ENCODE measurements at regions not wholly inside any gene's neighbourhood (a gene's known extent, or its start where the extent isn't known, plus 50 kb on each side); places are given as distances from the start of the nearest gene placed in this dataset.

GRCh38 chr14:51443195-51444018, 203.4 kb downstream of the TMX1 start:
- H3K27me3 ChIP-seq (ENCODE audit: control insufficient read depth, insufficient read depth, low read length): no peaks in the 10 kb centered on the region
- no peaks in the 10 kb centered on the region for H3K36me3 ChIP-seq (ENCODE audit: control insufficient read depth, insufficient read depth, low read length)
- TF ChIP-seq CTCF (conservative IDR thresholded peaks at IDR 0.05 in 1 of 2, IDR thresholded peaks at IDR 0.05 in 1 of 2; ENCODE audit: low read depth in 1 of 2, low read length in 2 of 2): no peak
- no peak for TF ChIP-seq EZH2 (IDR thresholded peaks at IDR 0.05; ENCODE audit: low read length, missing control alignments)
- peak overlapping the region; percentile 65 for H3K27ac ChIP-seq (ENCODE audit: insufficient read depth, low read length)
- peak overlapping the region; percentile 65 for H3K4me2 ChIP-seq (ENCODE audit: extremely low read depth, insufficient read depth, low read length)
- no peaks in the 10 kb centered on the region for H3K79me2 ChIP-seq (ENCODE audit: control insufficient read depth, insufficient read depth, low read length)
- peak; percentile 67 to 68 for DNase-seq (ENCODE audit: low read depth in 2 of 2)
- H4K20me1 ChIP-seq (ENCODE audit: control insufficient read depth, extremely low read depth, insufficient read depth, low read length): no peaks in the 10 kb centered on the region
- H3K4me3 ChIP-seq (replicated peaks in 1 of 4; ENCODE audit: control extremely low read depth in 1 of 4, insufficient read depth in 1 of 4, low read depth in 3 of 4, low read length in 4 of 4): no peak overlapping the region
- H3K9ac ChIP-seq (ENCODE audit: insufficient read depth, low read length): no peak overlapping the region
- peaks cover 22% of the 10 kb centered on the region for H3K4me1 ChIP-seq (ENCODE audit: control insufficient read depth, extremely low read depth, insufficient read depth, low read length)
- H2AFZ ChIP-seq (ENCODE audit: low read length): no peak overlapping the region
- H3K9me3 ChIP-seq (ENCODE audit: control insufficient read depth, insufficient read depth, low read depth, low read length): no peaks in the 10 kb centered on the region

GRCh38 chr14:51444353-51445000, 204.4 kb downstream of the TMX1 start:
- Histone ChIP-seq H3K4me3 (replicated peaks in 1 of 4; ENCODE audit: control extremely low read depth in 1 of 4, insufficient read depth in 1 of 4, low read depth in 3 of 4, low read length in 4 of 4) (no peak overlapping the region), H3K27ac (ENCODE audit: insufficient read depth, low read length) (no peak overlapping the region), H3K9me3 (ENCODE audit: control insufficient read depth, insufficient read depth, low read depth, low read length) (no peaks in the 10 kb centered on the region), H4K20me1 (ENCODE audit: control insufficient read depth, extremely low read depth, insufficient read depth, low read length) (no peaks in the 10 kb centered on the region), H3K79me2 (ENCODE audit: control insufficient read depth, insufficient read depth, low read length) (no peaks in the 10 kb centered on the region), H3K9ac (ENCODE audit: insufficient read depth, low read length) (no peak overlapping the region), H3K4me2 (ENCODE audit: extremely low read depth, insufficient read depth, low read length) (no peak overlapping the region), H2AFZ (ENCODE audit: low read length) (no peak overlapping the region), H3K27me3 (ENCODE audit: control insufficient read depth, insufficient read depth, low read length) (no peaks in the 10 kb centered on the region), H3K4me1 (ENCODE audit: control insufficient read depth, extremely low read depth, insufficient read depth, low read length) (peaks cover 30% of the 10 kb centered on the region), H3K36me3 (ENCODE audit: control insufficient read depth, insufficient read depth, low read length) (no peaks in the 10 kb centered on the region)
- no peak for TF ChIP-seq EZH2 (IDR thresholded peaks at IDR 0.05; ENCODE audit: low read length, missing control alignments)
- no peak for TF ChIP-seq CTCF (conservative IDR thresholded peaks at IDR 0.05 in 1 of 2, IDR thresholded peaks at IDR 0.05 in 1 of 2; ENCODE audit: low read depth in 1 of 2, low read length in 2 of 2)
- peak in 1 of 2 donors; percentile 83 for DNase-seq (ENCODE audit: low read depth in 2 of 2)

GRCh38 chr14:51445001-51445390, 204.9 kb downstream of the TMX1 start:
- Histone ChIP-seq H3K4me1 (ENCODE audit: control insufficient read depth, extremely low read depth, insufficient read depth, low read length) (peaks cover 30% of the 10 kb centered on the region), H3K9me3 (ENCODE audit: control insufficient read depth, insufficient read depth, low read depth, low read length) (no peaks in the 10 kb centered on the region), H4K20me1 (ENCODE audit: control insufficient read depth, extremely low read depth, insufficient read depth, low read length) (no peaks in the 10 kb centered on the region), H3K4me3 (replicated peaks in 1 of 4; ENCODE audit: control extremely low read depth in 1 of 4, insufficient read depth in 1 of 4, low read depth in 3 of 4, low read length in 4 of 4) (no peak overlapping the region), H3K27ac (ENCODE audit: insufficient read depth, low read length) (no peak overlapping the region), H2AFZ (ENCODE audit: low read length) (no peak overlapping the region), H3K27me3 (ENCODE audit: control insufficient read depth, insufficient read depth, low read length) (no peaks in the 10 kb centered on the region), H3K4me2 (ENCODE audit: extremely low read depth, insufficient read depth, low read length) (no peak overlapping the region), H3K36me3 (ENCODE audit: control insufficient read depth, insufficient read depth, low read length) (no peaks in the 10 kb centered on the region), H3K79me2 (ENCODE audit: control insufficient read depth, insufficient read depth, low read length) (no peaks in the 10 kb centered on the region), H3K9ac (ENCODE audit: insufficient read depth, low read length) (no peak overlapping the region)
- DNase-seq (ENCODE audit: low read depth in 2 of 2): peak in 1 of 2 donors; percentile 24
- no peak for TF ChIP-seq EZH2 (IDR thresholded peaks at IDR 0.05; ENCODE audit: low read length, missing control alignments)
- TF ChIP-seq CTCF (conservative IDR thresholded peaks at IDR 0.05 in 1 of 2, IDR thresholded peaks at IDR 0.05 in 1 of 2; ENCODE audit: low read depth in 1 of 2, low read length in 2 of 2): no peak

Data from fibroblast of lung (primary cell).